HG02623 (cell line): ENCODE measurements at regions not wholly inside any gene's neighbourhood (a gene's known extent, or its start where the extent isn't known, plus 50 kb on each side); places are given as distances from the start of the nearest gene placed in this dataset.
"Not testable (repeated sequence)": the region's sequence is repeated elsewhere in the genome, so short reads cannot be mapped to it uniquely, and the experiment has no call there.

ENCODE experiments used
- ATAC-seq: cut with Tn5 transposase; IDR thresholded peaks from one replicate; pipeline ENCODE4 v1.9.1; 2021; ENCODE audit warnings: moderate library complexity; ENCODE audit not compliant: unreplicated experiment

GRCh38 chr1:4210043-4210442, 310.0 kb upstream of the C1orf174 start:
- ATAC-seq, result no peak

- no peak for ATAC-seq
Observed at GRCh38 chr1:4212796-4213195, 312.7 kb upstream of the C1orf174 start.

- no peak for ATAC-seq
Observed at GRCh38 chr1:4213366-4213973, 313.4 kb upstream of the C1orf174 start.

GRCh38 chr1:4214826-4215225, 314.8 kb upstream of the C1orf174 start:
- no peak for ATAC-seq

- ATAC-seq, result no peak
Observed at GRCh38 chr1:4215391-4215790, 315.3 kb upstream of the C1orf174 start.

- no peak for ATAC-seq
Observed at GRCh38 chr1:4216231-4216630, 316.2 kb upstream of the C1orf174 start.

- ATAC-seq, result no peak
Observed at GRCh38 chr1:4218619-4219018, 318.5 kb upstream of the C1orf174 start.

- ATAC-seq, result no peak
Observed at GRCh38 chr1:4219111-4219510, 319.0 kb upstream of the C1orf174 start.

- no peak for ATAC-seq
Observed at GRCh38 chr1:4219826-4220225, 319.8 kb upstream of the C1orf174 start.

GRCh38 chr1:4220362-4220761, 320.3 kb upstream of the C1orf174 start:
- ATAC-seq, result no peak

GRCh38 chr1:4221107-4221506, 321.0 kb upstream of the C1orf174 start:
- no peak for ATAC-seq

- no peak for ATAC-seq
Observed at GRCh38 chr1:4224684-4225467, 324.8 kb upstream of the C1orf174 start.

- ATAC-seq, result no peak
Observed at GRCh38 chr1:4227986-4228385, 327.9 kb upstream of the C1orf174 start.

- no peak for ATAC-seq
Observed at GRCh38 chr1:4253935-4254334, 353.9 kb upstream of the C1orf174 start.

- ATAC-seq, result no peak
Observed at GRCh38 chr1:4256351-4256750, 356.3 kb upstream of the C1orf174 start.

- ATAC-seq, result not testable (repeated sequence)
Observed at GRCh38 chr1:4258146-4258777, 358.2 kb upstream of the C1orf174 start.

- no peak for ATAC-seq
Observed at GRCh38 chr1:4261327-4261726, 361.3 kb upstream of the C1orf174 start.

- no peak for ATAC-seq
Observed at GRCh38 chr1:4262665-4263064, 362.6 kb upstream of the C1orf174 start.

GRCh38 chr1:4263699-4264098, 363.6 kb upstream of the C1orf174 start:
- ATAC-seq, result no peak

- ATAC-seq, result no peak
Observed at GRCh38 chr1:4265836-4266235, 365.8 kb upstream of the C1orf174 start.

- ATAC-seq, result peak; percentile 73
Observed at GRCh38 chr1:4267381-4268261, 367.5 kb upstream of the C1orf174 start.
